HG03460 (cell line): ENCODE measurements at regions not wholly inside any gene's neighbourhood (a gene's known extent, or its start where the extent isn't known, plus 50 kb on each side); places are given as distances from the start of the nearest gene placed in this dataset.

Source experiments
- ATAC-seq: cut with Tn5 transposase; IDR thresholded peaks from one replicate; pipeline ENCODE4 v1.9.1; 2021; ENCODE audit not compliant: unreplicated experiment

DNA sequence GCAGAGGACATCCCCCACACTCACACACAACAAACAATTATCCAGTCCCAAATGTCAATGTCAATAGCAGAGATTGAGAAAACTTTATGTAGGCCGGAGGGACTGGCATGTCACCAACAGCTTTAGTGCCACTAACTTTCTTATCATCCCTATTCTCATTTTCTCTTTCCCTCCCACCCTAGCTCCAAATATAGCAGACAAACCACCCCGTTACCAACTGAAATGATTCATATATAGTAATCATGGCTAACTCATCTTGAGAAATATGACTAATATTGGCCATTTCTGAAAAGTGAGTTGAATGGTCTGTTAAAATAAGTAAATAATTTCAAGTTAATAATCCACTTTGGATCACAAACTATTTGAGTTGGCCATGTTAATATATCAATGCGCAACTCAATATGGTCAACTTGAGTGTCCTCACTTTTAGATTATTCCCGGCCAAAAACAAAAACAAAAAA, 242.1 kb upstream of the RND3 start:
- peak; percentile 72 for ATAC-seq

DNA sequence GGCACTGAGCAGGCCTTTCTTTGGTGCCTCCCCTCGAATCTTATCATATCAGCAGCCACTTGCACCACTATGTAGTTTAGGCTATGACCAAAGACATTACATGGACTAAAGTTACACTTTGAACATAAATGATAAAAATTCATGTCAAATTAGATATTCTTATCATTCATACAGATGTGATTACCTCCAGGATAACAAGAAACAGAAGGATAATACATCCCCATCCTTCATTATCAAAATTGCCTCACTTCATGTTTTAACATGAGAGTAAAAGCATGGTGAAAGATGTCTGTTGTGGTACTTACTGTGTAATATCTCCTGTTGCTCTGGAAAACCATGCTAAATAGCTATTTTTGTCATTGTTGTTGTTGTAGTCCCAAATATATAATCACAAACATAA, 230.8 kb upstream of the RND3 start:
- ATAC-seq = no peak

DNA sequence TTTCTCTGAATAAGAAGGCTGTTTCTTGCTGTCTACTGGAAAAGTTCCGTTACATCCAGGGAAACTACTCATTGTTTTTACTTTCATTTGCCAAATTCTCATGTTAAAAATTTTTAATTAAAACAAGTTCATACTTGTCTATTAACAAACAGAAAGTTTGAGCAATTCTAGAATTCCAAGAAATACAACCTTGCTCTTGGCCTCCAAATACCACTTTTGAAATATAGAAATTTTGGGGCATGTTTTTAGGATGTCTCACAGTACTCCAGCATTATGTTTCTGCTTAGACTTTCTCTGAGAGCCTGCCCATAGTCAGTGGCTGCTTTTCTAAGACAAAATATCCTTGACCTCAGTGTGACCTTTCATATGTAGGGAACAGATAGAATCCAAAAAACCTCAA, 228.7 kb upstream of the RND3 start:
- no peak for ATAC-seq

DNA sequence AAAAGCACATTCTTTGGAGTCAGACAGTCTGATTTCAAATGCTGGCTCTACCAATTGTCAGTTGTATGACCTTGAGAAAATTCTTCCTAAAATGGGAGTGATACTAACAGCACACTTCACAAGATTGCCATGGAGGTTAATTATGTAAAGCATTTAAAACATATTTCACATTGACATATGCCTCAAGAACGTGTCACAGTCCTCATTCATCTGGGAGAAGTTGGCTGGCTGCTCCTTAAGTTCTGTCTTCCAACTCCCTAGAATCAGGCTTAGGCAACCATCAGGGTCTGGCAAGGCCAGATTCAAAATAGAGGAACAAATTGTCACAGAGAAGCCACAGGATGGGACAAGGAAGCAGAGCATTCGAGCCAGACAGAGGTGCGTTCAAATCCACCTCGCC, 228.0 kb upstream of the RND3 start:
- ATAC-seq = no peak

DNA sequence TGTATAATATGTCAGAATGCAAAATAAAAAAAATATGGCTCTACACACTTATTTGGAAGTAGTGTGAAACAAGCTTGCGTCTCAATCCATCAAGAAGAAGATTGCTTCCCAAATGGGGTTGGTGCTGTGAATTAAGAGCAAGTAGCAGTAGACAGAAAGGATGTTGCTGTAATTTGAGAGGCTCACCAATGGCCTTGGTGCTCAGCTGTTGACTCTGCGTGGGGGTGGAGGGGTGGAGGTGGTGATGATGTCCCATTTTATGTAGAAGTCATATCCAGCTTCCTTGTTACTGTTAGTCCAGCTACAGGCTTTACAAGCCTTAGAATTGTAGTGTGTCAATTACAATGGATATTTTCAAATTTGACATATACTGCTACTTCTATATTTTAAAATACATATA, 223.4 kb upstream of the RND3 start:
- no peak for ATAC-seq

DNA sequence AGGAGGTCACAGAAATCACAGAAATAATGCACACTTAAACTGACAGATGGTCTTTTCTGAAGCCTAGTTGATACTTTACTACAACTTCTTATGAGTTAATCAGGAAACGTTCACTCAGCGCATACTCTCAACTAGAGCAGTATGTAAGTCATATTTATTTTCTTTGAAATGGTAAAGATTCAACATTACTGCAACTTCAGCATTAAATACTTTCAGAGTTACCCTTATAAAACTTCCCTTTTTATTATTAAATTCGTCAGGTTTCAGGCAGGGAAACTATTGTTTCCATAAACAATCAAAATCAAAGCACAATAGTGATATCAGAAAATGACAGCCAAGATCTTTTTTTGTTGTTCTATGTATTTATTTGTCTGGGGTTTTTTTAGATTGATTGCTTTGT, 222.6 kb upstream of the RND3 start:
- no peak for ATAC-seq

DNA sequence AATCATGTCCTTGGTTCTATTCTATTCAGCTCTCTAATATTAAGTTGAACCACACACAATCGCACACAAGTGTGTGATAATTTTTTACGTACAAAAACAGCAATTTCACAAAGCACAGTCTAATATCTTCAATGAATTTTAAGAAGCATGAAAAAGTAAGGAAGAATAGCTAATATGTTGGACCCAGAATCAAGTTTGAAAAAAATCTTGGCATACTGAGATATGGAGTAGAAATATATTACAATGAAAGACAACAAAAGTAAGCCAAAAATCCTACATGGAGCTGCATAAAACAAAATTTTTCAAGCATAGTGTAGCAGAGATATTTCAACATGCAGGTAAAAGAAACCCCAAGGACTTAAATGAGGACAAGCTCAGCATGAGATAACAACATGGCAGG, 219.1 kb upstream of the RND3 start:
- no peak for ATAC-seq

DNA sequence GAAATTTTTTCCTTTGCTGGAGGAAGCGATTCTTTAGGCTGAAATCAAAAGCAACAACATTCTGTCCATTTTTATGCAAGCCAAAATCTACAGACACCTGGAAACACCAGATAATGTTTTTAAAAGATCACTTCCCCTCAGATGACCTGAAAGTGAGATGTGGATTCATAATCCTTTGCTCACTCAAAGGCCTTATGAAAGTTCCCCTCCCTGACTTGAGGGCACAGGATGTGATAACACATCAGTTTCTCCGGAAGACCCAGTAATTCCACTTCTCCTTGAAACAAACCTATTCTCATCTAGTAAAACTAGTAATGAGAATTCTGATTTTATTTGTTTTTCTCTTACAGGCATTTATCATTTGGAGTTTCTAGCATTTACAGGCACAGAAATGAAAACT, 218.3 kb upstream of the RND3 start:
- ATAC-seq = no peak

DNA sequence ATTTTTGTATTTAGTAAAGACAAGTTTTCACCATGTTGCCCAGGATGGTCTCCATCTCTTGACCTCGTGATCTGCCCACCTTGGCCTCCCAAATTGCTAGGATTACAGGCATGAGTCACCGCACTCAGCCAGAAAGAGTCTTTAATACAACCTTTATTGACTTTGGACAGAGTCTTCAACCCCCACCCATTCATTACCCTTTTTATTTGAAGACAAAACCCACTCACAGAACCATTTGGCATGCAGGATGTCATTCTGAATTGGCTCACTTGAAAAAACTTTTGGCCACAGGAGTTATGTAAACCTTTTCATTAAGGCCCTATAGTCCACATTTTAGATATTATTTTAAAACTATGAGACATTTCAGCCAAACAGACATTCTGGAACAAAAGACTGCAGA, 217.9 kb upstream of the RND3 start:
- ATAC-seq = no peak

DNA sequence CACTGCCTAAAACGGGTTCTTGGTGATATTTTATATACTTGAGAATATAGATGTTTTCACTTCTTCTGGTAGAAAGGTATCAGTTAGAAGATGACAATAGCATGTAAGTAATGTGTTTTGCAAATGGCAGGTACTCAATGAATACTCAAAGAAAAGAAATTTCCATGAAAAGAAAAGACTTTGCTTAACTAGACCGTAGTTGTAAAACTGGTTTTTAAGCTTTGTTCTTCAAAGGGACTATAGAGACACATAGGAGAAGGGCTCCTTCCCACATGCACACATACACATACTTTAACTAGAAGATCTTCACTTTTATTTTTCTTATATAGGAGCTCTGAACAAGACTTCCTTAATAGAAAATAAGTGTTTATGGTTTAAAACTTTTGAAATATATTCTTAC, 215.3 kb upstream of the RND3 start:
- no peak for ATAC-seq

DNA sequence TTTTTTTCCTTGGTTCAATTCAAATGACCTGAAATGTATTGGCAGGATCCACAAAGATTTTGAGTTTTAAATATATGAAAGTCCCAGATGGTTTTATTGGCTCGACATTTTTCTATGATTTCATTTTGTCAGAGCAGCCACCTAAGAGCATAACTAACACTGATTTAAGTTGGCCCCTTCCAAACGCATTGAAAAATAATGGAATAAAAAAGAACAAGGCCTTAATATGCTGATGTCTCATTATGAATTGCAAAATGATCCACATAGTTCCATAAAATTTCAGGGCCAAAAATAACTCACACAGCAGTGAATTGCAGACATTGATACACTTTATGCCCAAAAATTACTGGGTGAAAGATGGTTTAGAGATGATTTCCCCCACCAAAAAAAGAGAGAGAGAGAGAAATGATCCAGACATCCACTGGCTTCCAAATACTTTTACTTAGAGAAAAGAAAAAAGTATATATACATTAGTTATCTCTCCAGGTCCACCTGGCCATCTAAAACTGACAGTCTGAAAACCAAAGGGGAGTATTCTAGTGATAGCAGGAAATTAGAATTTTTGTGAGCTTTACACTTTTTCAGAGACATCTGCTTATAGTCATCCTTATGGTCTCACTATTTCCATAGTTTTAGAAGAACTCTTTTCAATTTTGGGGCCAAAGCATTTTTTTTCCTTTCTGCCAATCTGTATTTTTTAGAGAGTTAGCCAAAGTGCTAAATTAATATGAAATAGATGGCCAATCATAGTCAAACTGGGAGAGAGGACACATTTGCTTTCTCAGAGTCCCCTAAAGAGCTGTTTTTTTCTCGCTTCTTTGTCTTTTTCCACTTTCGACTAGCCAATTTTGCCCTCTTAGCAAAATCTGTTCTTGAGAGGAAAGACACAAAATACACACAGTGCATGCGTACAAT, 213.5 kb upstream of the RND3 start:
- ATAC-seq = no peak

DNA sequence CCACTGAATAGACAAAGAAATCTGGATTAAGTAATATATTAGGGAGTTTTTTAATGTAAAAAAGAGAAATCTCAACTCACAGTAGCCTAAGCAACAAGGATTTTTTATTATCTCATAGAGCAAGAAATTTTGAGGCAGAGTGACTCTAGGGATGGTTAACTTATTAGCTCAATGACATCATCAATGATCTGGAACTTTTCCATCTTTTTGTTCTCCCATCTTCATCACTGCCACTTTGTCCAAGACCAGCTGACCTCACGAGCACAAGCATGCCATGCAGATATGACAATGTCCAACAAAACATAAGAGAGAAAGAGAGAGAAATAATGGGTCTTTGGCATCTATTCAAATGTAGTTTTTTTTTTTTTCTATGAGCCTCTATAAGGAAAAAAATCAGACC, 211.8 kb upstream of the RND3 start:
- ATAC-seq = no peak

DNA sequence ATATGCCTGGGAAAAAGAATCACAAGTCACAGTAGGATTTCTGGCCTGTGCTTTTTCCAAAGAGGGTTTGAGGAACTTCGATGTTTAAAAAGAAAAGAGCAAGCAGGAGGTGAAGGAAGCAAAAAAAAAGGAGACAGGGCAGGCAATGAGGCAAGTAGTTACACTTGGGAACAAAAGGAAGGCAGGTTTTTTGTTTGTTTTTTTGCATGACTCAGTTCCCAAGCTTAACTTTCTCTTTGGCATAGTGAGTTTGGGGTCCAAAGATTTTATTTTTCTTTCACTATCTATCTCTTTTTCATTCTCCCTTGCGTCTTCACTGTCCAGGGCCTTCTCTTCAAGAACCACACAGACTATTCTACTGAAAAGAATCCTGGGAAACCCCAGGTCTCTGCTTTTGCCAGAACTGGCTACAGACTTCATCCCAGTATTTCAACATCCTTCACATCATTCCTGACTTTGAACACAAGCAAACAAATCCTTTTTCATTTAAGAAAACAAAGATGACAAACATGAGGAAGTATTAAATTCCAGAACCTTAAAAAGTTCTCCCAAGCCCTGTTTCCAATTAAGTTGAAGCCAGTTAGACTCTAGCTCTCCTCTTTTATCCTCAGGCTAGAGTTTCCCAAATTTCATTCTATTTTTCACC, 210.7 kb upstream of the RND3 start:
- ATAC-seq = no peak

DNA sequence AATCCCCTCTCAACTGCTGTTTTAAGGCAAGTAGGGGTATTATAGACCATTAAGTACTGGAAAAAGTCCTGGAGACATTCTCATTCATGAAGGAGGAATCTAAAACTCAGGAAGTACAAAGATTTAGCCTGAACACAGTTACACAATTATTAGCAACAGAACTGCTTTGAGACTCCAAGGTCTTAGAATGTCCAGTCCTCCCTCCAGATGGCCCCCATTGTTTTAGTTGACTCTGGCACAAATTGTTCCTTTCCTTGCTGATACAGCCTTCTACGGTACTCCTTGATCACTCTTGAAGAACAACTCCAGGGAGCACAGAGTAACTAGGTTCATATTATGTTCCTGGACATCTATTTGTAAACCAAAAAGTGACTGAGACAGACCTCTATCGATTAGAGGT, 210.1 kb upstream of the RND3 start:
- no peak for ATAC-seq

DNA sequence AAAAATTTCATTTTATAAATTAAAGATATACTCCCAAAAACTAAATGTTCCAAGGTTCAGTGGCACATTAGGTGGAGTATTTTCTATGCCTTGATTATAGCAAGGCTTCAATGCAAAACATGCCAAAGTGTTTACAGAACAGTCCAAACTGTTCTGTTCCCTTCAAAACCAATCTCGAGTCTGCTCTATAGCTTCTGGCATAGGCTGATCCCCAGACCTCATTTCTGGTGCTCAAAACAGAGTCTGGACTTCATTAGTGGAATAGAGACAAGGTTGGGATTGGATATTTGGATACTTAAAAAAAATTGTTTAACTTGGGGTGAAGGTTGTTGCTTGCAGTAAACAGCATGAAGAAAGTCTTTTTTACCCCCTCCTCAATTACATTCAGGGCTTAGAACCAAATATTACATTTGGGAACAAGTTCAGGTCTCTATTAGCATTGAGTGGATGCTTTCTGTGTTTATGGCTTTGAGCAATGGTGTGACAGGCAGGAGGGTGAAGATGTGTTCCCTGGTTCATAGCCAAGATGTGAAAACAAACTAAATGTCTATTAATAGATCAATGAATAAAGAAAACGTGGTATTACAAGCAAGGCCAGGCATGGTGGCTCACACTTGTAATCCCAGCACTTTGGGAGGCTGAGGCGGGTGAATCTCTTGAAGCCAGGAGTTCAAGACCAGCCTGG, 208.1 kb upstream of the RND3 start:
- ATAC-seq = no peak

DNA sequence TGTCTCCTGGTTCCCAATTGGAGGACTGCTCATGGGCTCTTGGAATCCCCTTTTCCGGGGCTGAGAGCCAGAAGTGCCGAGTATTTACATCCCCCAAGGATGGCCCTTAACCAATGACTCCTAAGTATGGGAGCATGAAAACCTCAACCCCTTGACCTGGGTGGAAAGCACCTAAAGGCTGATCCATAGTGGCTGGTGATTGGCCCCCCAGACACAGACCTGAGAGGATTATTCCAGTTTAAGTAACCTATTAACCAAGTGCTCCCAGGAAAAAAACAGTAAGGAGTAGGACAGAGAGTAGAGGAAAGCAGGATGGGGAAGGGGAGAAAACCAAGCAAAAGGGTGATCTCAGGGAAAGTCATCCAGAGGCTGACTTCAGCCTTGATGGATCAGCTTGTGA, 206.1 kb upstream of the RND3 start:
- ATAC-seq = no peak

DNA sequence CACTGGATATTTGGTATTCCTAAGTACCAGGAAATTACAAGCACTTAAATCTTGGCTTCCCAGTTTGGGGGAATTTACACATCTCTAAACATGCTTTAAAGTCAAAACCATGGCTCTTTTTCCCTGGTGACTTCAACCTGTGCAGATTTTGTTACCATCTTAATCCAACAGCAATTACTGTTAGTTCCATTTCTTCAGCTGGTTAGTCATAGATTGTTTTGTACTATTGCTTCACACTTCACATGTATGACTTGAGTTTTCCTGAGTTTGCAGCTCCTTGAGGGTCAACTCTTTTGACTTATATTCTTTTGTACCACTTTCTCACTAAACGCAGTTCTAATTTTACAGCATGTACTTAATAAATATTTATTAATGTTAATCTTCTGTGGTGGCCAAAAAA, 203.4 kb upstream of the RND3 start:
- no peak for ATAC-seq

DNA sequence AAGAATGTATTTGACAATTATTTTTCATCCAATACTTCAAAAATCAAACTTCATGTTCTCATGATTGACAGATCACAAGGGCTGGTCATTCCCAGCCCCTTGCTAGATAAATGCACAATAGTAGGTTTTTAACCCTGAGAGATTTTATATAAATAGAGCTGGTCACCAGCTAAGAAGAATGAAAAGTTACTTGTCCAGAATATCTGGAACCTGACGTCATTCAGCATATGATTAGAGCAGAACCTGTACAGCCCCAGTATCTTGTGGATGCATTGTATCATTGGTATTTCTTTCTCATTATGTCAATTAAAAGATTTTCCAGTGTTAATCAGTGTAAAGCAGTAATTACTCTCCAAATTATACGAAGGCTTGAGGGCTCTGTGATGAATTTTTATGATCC, 202.8 kb upstream of the RND3 start:
- ATAC-seq = no peak

DNA sequence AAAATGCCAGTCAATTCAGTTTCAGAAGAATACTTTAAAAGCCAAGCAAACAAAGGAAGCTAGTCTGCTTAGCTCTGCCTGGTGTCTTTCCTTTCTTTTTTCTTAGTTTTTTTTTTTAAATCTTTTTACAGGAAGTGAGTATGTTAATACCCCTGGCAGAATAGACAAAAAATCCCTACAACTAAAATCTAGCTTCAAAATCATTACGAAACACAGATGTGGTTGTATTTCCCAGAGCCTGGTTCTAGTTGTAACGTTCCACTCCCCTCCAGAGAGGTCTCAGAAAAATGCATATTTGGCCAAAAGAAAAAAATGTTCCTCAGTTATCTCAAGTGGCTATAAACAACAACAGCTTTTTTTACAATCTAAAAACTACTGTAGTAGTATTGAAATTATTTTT, 202.1 kb upstream of the RND3 start:
- ATAC-seq = no peak

DNA sequence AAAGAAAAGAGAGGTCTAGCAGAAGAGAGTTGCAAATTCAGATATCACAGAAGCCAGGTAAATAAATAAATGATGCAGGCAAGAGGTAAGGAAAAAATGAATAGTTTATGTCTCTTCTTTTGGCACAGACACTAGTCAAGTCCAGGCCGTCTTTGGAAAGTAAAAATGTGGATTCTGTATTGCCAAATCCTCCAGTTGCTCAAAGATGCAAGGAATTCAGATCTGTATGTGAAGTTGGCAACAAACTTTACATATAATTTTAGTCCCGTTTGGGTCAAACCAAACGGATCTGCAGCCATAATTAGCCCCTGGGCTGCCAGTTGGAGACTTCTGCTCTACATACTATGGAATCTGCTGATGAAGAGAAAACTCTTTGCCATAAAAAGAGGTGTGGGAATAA, 200.5 kb upstream of the RND3 start:
- no peak for ATAC-seq

DNA sequence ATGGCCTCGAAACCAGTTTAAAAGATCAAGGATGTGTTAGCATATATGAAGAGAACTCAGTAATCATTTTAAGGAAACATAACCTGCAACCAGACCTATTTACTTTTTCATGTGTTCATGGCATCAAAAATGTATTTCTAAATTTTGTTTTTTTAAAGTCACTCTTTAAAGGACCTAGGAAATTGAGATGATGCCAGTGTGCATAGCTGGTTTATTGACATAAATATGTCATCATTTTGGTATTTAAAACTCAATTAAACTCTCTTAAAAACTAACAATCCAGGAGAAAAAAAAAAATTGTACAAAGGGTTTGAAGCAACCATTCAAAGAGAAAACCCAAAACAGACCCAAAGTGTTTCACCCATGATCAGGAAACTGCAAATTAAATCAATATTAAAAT, 198.9 kb upstream of the RND3 start:
- ATAC-seq = no peak
